SK-N-SH (cell line): ENCODE measurements at regions not wholly inside any gene's neighbourhood (a gene's known extent, or its start where the extent isn't known, plus 50 kb on each side); places are given as distances from the start of the nearest gene placed in this dataset.

Experiments
- CTCF ChIA-PET: fragments of 300-600, 350-600 bp; formaldehyde crosslinking; extraction: SDS; loops from one replicate; lab custom pipeline; 2021; lab: Yijun Ruan, JAX
- POLR2A ChIA-PET: fragments of 350-600 bp; sonication (Branson Sonifier 250); formaldehyde crosslinking; extraction: SDS; loops from one replicate; lab custom pipeline; 2020; ENCODE audit warnings: antibody characterized with exemption, inconsistent platforms; lab: Yijun Ruan, JAX
- DNase-seq: peaks from one replicate; pipeline ENCODE4 v3.0.0; 2012
- H2AFZ ChIP-seq: fragments of 200-600 bp; sonication (generic); 2 replicates; pipeline ENCODE4 v1.8.1; 2016; ENCODE audit warnings: antibody characterized with exemption, mild to moderate bottlenecking, low read depth
- H3F3A ChIP-seq: fragments of 200-600 bp; sonication (generic); replicated peaks from 2 replicates; pipeline ENCODE3; 2016; ENCODE audit warnings: antibody characterized with exemption, mild to moderate bottlenecking; ENCODE audit not compliant: insufficient read depth
- H3K27ac ChIP-seq, 2 experiments: fragments of 200-500 bp in 1 of 2; fragments of 200-600 bp in 1 of 2; sonication (Bioruptor generic) in 1 of 2; sonication (generic), shearing (Covaris generic) in 1 of 2; 2 replicates each; pipeline versions ENCODE4 v1.5.1 to v1.6.1; 2014 to 2016; ENCODE audit warnings: low read depth in 2 of 2, inconsistent platforms in 1 of 2, low read length in 1 of 2, mild to moderate bottlenecking in 1 of 2, mixed read lengths in 1 of 2
- H3K27me3 ChIP-seq: fragments of 200-600 bp; sonication (generic), shearing (Covaris generic); 2 replicates; pipeline ENCODE4 v1.6.1; 2016; ENCODE audit warnings: mixed run types; ENCODE audit not compliant: insufficient read depth
- H3K36me3 ChIP-seq, 2 experiments: fragments of 200-500 bp in 1 of 2; fragments of 200-600 bp in 1 of 2; sonication (Bioruptor generic) in 1 of 2; sonication (generic) in 1 of 2; replicated peaks in 1 of 2; 2 replicates each; pipeline versions ENCODE3 to v1.5.1; 2014 to 2016; ENCODE audit warnings: low read length in 1 of 2, mild to moderate bottlenecking in 1 of 2; ENCODE audit not compliant: insufficient read depth in 2 of 2, control insufficient read depth in 1 of 2
- H3K4me1 ChIP-seq, 2 experiments: fragments of 200-500 bp in 1 of 2; fragments of 200-600 bp in 1 of 2; sonication (Bioruptor generic) in 1 of 2; sonication (generic), shearing (Covaris generic) in 1 of 2; 2 replicates each; pipeline versions ENCODE4 v1.5.1 to v1.6.1; 2014 to 2016; ENCODE audit warnings: low read depth in 1 of 2, low read length in 1 of 2, mixed run types in 1 of 2; ENCODE audit not compliant: insufficient read depth in 2 of 2, control insufficient read depth in 1 of 2
- H3K4me2 ChIP-seq: fragments of 200-600 bp; sonication (generic), shearing (Covaris generic); 2 replicates; pipeline ENCODE4 v1.6.1; 2017; ENCODE audit warnings: mixed run types
- H3K4me3 ChIP-seq, 2 experiments: fragments of 200-500 bp in 1 of 2; fragments of 200-600 bp in 1 of 2; sonication (Bioruptor generic) in 1 of 2; sonication (generic), shearing (Covaris generic) in 1 of 2; 2 replicates each; pipeline versions ENCODE4 v1.5.1 to v1.8.1; 2014 to 2016; ENCODE audit warnings: low read depth in 2 of 2, inconsistent platforms in 1 of 2, low read length in 1 of 2, mild to moderate bottlenecking in 1 of 2, mixed read lengths in 1 of 2, moderate library complexity in 1 of 2
- H3K79me2 ChIP-seq: fragments of 200-600 bp; sonication (generic); 2 replicates; pipeline ENCODE4 v1.8.1; 2017; ENCODE audit warnings: mild to moderate bottlenecking; ENCODE audit not compliant: insufficient read depth
- H3K9ac ChIP-seq: fragments of 200-600 bp; sonication (generic); 2 replicates; pipeline ENCODE4 v1.6.1; 2017; ENCODE audit warnings: mixed run types
- H3K9me2 ChIP-seq: fragments of 200-600 bp; sonication (generic); 2 replicates; pipeline ENCODE4 v1.6.1; 2017; ENCODE audit warnings: mixed run types
- H3K9me3 ChIP-seq: fragments of 200-600 bp; sonication (generic); 2 replicates; pipeline ENCODE4 v1.6.1; 2017; ENCODE audit warnings: mixed run types, mild to moderate bottlenecking, moderate library complexity
- H4K20me1 ChIP-seq: fragments of 200-600 bp; sonication (generic); 2 replicates; pipeline ENCODE4 v1.6.1; 2017; ENCODE audit warnings: mild to moderate bottlenecking, mixed run types; ENCODE audit not compliant: insufficient read depth
- ELF1 ChIP-seq: IDR thresholded peaks from 2 replicates; pipeline ENCODE4 v1.4.0; 2012
- EP300 ChIP-seq, 2 experiments: IDR thresholded peaks; 2 replicates each; pipeline versions ENCODE4 v1.4.0 to v1.6.1; 2012; ENCODE audit warnings: borderline replicate concordance in 1 of 2, low read depth in 1 of 2, low read length in 1 of 2
- FOSL2 ChIP-seq: IDR thresholded peaks from 2 replicates; pipeline ENCODE4 v1.4.0; 2012; ENCODE audit warnings: low read depth, mild to moderate bottlenecking, moderate library complexity, borderline replicate concordance
- FOXJ3 ChIP-seq: sonication (generic); formaldehyde crosslinking; IDR thresholded peaks from 2 replicates; pipeline ENCODE4 v1.5.1; 2020; ENCODE audit warnings: mild to moderate bottlenecking, missing genetic modification reagents
- FOXM1 ChIP-seq: IDR thresholded peaks from 2 replicates; pipeline ENCODE4 v1.4.0; 2012; ENCODE audit warnings: low read depth, mild to moderate bottlenecking
- JUND ChIP-seq: IDR thresholded peaks from 2 replicates; pipeline ENCODE4 v1.4.0; 2012
- MEF2A ChIP-seq: IDR thresholded peaks from 2 replicates; pipeline ENCODE4 v1.4.0; 2012; ENCODE audit warnings: low read depth, borderline replicate concordance
- MXI1 ChIP-seq: IDR thresholded peaks from 2 replicates; pipeline ENCODE4 v1.6.1; 2012; ENCODE audit warnings: mild to moderate bottlenecking, low read depth, low read length, improper control_type of control experiment
- NFIC ChIP-seq: IDR thresholded peaks from 2 replicates; pipeline ENCODE4 v1.4.0; 2012; ENCODE audit warnings: borderline replicate concordance
- NRF1 ChIP-seq: IDR thresholded peaks from 2 replicates; pipeline ENCODE4 v1.6.1; 2012; ENCODE audit warnings: low read depth, mild to moderate bottlenecking, low read length
- PBX3 ChIP-seq: IDR thresholded peaks from 2 replicates; pipeline ENCODE4; 2012
- RAD21 ChIP-seq: IDR thresholded peaks from 2 replicates; pipeline ENCODE4 v1.6.1; 2012; ENCODE audit warnings: mild to moderate bottlenecking, low read length
- SIN3A ChIP-seq: IDR thresholded peaks from 2 replicates; pipeline ENCODE4 v1.6.1; 2012; ENCODE audit warnings: low read depth, mild to moderate bottlenecking, low read length, moderate library complexity, borderline replicate concordance
- TCF12 ChIP-seq: IDR thresholded peaks from 2 replicates; pipeline ENCODE4 v1.4.0; 2012
- TEAD4 ChIP-seq: IDR thresholded peaks from 2 replicates; pipeline ENCODE4 v1.4.0; 2012; ENCODE audit warnings: mild to moderate bottlenecking, borderline replicate concordance; ENCODE audit not compliant: insufficient read depth
- WGBS: methylation state at CpG from one replicate; pipeline ENCODE4 v1.1.6; 2017; ENCODE audit warnings: low lambda C conversion rate; 5-methylcytosine and 5-hydroxymethylcytosine counted together
- TF ChIP-seq, protein P1 (sequence below): IDR thresholded peaks from 2 replicates; pipeline ENCODE4 v1.4.0; 2012; ENCODE audit warnings: low read depth, borderline replicate concordance
- TF ChIP-seq, protein P2 (sequence below): IDR thresholded peaks from 2 replicates; pipeline ENCODE4 v1.4.0; 2012; ENCODE audit warnings: low read depth, borderline replicate concordance

DNA sequence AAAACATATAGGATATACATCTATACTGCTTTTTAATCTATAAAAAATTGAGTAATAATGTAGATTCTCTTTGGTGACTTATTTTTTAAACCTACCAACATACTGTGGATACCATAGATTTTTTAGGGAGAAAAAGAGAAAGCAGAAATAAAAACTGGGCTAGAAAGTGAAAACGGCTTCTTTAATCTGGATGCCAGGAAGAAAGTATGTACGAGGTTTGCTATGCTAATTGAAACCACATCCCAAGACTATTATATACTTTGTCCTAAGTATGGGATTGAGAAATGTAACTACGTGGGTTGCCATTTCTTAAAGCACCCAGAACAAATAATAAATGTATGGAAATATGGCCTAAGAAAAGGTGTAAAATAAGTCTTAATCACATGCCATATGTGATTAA is 129.0 kb upstream of the NFE2L3 start (continued):
- TF ChIP-seq EP300 (IDR thresholded peaks at IDR 0.05; ENCODE audit: borderline replicate concordance in 1 of 2, low read depth in 1 of 2, low read length in 1 of 2) = no peak
- TF ChIP-seq MEF2A = no peak
- TF ChIP-seq TEAD4 = no peak
- no peak for TF ChIP-seq FOXM1
- no peak for TF ChIP-seq FOSL2
- no peak for TF ChIP-seq SIN3A

DNA sequence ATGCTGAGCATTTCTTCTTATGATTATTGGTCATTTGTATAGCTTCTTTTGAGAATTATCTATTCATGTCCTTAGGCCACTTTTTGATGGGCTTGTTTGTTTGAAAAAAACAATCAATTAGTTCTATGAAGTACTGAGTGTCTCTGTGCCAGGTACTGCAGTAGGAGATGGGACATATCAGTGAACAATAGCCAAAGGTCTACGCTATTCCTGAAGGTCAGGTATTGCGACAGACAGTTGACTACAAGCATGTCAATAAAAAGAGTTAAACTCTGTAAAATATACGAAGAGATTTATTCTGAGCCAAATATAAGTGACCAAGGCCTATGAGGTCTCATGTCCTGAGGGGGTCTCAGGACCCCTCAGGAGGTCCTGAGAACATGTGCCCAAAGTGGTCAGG is 122.1 kb upstream of the NFE2L3 start:
- H3F3A ChIP-seq = no peaks in the 10 kb centered on the region
- DNase-seq = no peak
- TF ChIP-seq PBX3 (no peak), NRF1 (no peak), JUND (no peak), MXI1 (no peak), TCF12 (no peak), FOXJ3 (CRISPR knock-in tag) (no peak), NFIC (no peak), ELF1 (no peak), RAD21 (no peak)
- TF ChIP-seq, protein P1, sequence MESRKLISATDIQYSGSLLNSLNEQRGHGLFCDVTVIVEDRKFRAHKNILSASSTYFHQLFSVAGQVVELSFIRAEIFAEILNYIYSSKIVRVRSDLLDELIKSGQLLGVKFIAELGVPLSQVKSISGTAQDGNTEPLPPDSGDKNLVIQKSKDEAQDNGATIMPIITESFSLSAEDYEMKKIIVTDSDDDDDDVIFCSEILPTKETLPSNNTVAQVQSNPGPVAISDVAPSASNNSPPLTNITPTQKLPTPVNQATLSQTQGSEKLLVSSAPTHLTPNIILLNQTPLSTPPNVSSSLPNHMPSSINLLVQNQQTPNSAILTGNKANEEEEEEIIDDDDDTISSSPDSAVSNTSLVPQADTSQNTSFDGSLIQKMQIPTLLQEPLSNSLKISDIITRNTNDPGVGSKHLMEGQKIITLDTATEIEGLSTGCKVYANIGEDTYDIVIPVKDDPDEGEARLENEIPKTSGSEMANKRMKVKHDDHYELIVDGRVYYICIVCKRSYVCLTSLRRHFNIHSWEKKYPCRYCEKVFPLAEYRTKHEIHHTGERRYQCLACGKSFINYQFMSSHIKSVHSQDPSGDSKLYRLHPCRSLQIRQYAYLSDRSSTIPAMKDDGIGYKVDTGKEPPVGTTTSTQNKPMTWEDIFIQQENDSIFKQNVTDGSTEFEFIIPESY = no peak
- TF ChIP-seq, protein P2, sequence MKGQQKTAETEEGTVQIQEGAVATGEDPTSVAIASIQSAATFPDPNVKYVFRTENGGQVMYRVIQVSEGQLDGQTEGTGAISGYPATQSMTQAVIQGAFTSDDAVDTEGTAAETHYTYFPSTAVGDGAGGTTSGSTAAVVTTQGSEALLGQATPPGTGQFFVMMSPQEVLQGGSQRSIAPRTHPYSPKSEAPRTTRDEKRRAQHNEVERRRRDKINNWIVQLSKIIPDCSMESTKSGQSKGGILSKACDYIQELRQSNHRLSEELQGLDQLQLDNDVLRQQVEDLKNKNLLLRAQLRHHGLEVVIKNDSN = no peak
- no peak overlapping the region for H3K27ac ChIP-seq
- no peak overlapping the region for H2AFZ ChIP-seq
- no peaks in the 10 kb centered on the region for H3K9me3 ChIP-seq
- POLR2A ChIA-PET = no interaction called here
- no peaks in the 10 kb centered on the region for H4K20me1 ChIP-seq
- CTCF ChIA-PET = no interaction called here
- 59% methylated on average over 3 of the region's 3 CpGs for WGBS
- H3K9me2 ChIP-seq = peaks cover 3% of the 10 kb centered on the region; the same call in 1 of the 2 replicates
- H3K4me2 ChIP-seq = no peak overlapping the region
- H3K36me3 ChIP-seq = no peaks in the 10 kb centered on the region
- no peaks in the 10 kb centered on the region for H3K4me1 ChIP-seq
- H3K9ac ChIP-seq = no peak overlapping the region
- H3K4me3 ChIP-seq = no peak overlapping the region
- H3K79me2 ChIP-seq = no peaks in the 10 kb centered on the region
- H3K27me3 ChIP-seq = no peaks in the 10 kb centered on the region
